HCT116 (cell line): ENCODE measurements at regions not wholly inside any gene's neighbourhood (a gene's known extent, or its start where the extent isn't known, plus 50 kb on each side); places are given as distances from the start of the nearest gene placed in this dataset.

ENCODE experiments used
- ATAC-seq: fragments of 200-7000 bp; cut with Tn5 transposase; 2 replicates; pipeline ENCODE4 v1.9.1; 2020; ENCODE audit warnings: mild to moderate bottlenecking, moderate library complexity
- BruUV-seq: library from RNA; stranded (reverse); fragments of 400-500 nt; replicated peaks from 2 replicates; lab custom pipeline; 2021; lab: Mats Ljungman, UMichigan
- CTCF ChIA-PET: fragments of 300-600 bp; sonication (Branson Sonifier 250); formaldehyde crosslinking; loops from one replicate; lab custom pipeline; 2021; ENCODE audit warnings: antibody characterized with exemption; lab: Charles Lee
- POLR2A ChIA-PET: fragments of 300-600, 350-600 bp; sonication (Branson Sonifier 250); formaldehyde crosslinking; loops from one replicate; lab custom pipeline; 2021; ENCODE audit warnings: antibody characterized with exemption; lab: Charles Lee
- RAD21 ChIA-PET, 2 experiments: fragments of 300-600 bp; sonication (Branson Sonifier 250); formaldehyde crosslinking; loops; one replicate each; lab custom pipeline; 2023; ENCODE audit warnings: low total read pairs in 2 of 2; ENCODE audit not compliant: uncharacterized antibody in 2 of 2, unreplicated experiment in 2 of 2, low non-redundant PET in 1 of 2; lab: Charles Lee
- DNase-seq: peaks from one replicate; pipeline ENCODE4 v3.0.0-alpha.2; 2010; ENCODE audit warnings: low read depth, low spot score
- H2AFZ ChIP-seq: fragments of 200-600 bp; shearing (Covaris generic), sonication (generic); 2 replicates; pipeline ENCODE4 v1.6.1; 2017; ENCODE audit warnings: low read depth, mixed run types, mixed read lengths, antibody characterized with exemption, low read length; ENCODE audit not compliant: poor library complexity, severe bottlenecking
- H3K27ac ChIP-seq: 2 replicates; pipeline ENCODE4 v1.5.1; 2012; ENCODE audit warnings: low read depth, low read length
- H3K27me3 ChIP-seq: fragments of 200-600 bp; sonication (generic); 2 replicates; pipeline ENCODE4 v1.6.1; 2016; ENCODE audit warnings: mixed run types, low read length, mixed read lengths; ENCODE audit not compliant: insufficient read depth
- H3K36me3 ChIP-seq, 2 experiments: fragments of 200-500 bp in 1 of 2; fragments of 200-600 bp in 1 of 2; sonication (Bioruptor generic) in 1 of 2; sonication (generic) in 1 of 2; 2 replicates each; pipeline versions ENCODE4 v1.5.1 to v1.6.1; 2014 to 2016; ENCODE audit warnings: low read length in 2 of 2, inconsistent platforms in 1 of 2, mixed read lengths in 1 of 2, mixed run types in 1 of 2; ENCODE audit not compliant: insufficient read depth in 2 of 2, control insufficient read depth in 1 of 2
- H3K4me1 ChIP-seq, 2 experiments: fragments of 200-600 bp in 1 of 2; sonication (generic) in 1 of 2; 2 replicates each; pipeline versions ENCODE4 v1.5.1 to v1.6.1; 2012 to 2017; ENCODE audit warnings: low read length in 2 of 2, inconsistent platforms in 1 of 2, mild to moderate bottlenecking in 1 of 2, mixed read lengths in 1 of 2, mixed run types in 1 of 2, moderate library complexity in 1 of 2; ENCODE audit not compliant: insufficient read depth in 2 of 2, control insufficient read depth in 1 of 2
- H3K4me2 ChIP-seq: fragments of 200-600 bp; sonication (generic); 2 replicates; pipeline ENCODE4 v1.6.1; 2017; ENCODE audit warnings: mixed run types, low read length, mixed read lengths
- H3K4me3 ChIP-seq, 2 experiments: fragments of 200-600 bp in 1 of 2; sonication (generic) in 1 of 2; replicated peaks in 1 of 2; 2 replicates each; pipeline ENCODE4 v1.5.1; 2011 to 2016; ENCODE audit warnings: low read length in 2 of 2, control low read depth in 1 of 2, low read depth in 1 of 2, mild to moderate bottlenecking in 1 of 2, mixed read lengths in 1 of 2, mixed run types in 1 of 2
- H3K79me2 ChIP-seq: fragments of 200-600 bp; sonication (generic); 2 replicates; pipeline ENCODE4 v1.6.1; 2017; ENCODE audit warnings: mild to moderate bottlenecking, mixed run types, low read length, moderate library complexity, mixed read lengths; ENCODE audit not compliant: insufficient read depth
- H3K9ac ChIP-seq: fragments of 200-600 bp; sonication (generic); 2 replicates; pipeline ENCODE4 v1.6.1; 2016; ENCODE audit warnings: low read length, mixed read lengths
- H3K9me2 ChIP-seq: fragments of 200-600 bp; sonication (generic), shearing (Covaris generic); 2 replicates; pipeline ENCODE4 v1.6.1; 2017; ENCODE audit warnings: mixed run types, mild to moderate bottlenecking, moderate library complexity; ENCODE audit not compliant: insufficient read depth
- H3K9me3 ChIP-seq, 2 experiments: fragments of 200-500 bp in 1 of 2; fragments of 200-600 bp in 1 of 2; sonication (Bioruptor generic) in 1 of 2; sonication (generic) in 1 of 2; 2 replicates each; pipeline ENCODE4 v1.6.1; 2014 to 2017; ENCODE audit warnings: low read length in 2 of 2, mixed read lengths in 2 of 2, inconsistent platforms in 1 of 2, low read depth in 1 of 2, mild to moderate bottlenecking in 1 of 2, mixed run types in 1 of 2, moderate library complexity in 1 of 2; ENCODE audit not compliant: control insufficient read depth in 1 of 2, insufficient read depth in 1 of 2
- H4K20me1 ChIP-seq: fragments of 200-600 bp; sonication (generic), shearing (Covaris generic); 2 replicates; pipeline ENCODE4 v1.6.1; 2017; ENCODE audit warnings: mixed run types, mild to moderate bottlenecking, moderate library complexity; ENCODE audit not compliant: insufficient read depth
- EZH2 ChIP-seq: fragments of 200-600 bp; sonication (generic); IDR thresholded peaks from 2 replicates; pipeline ENCODE4 v1.6.1; 2017; ENCODE audit warnings: antibody characterized with exemption, mixed run types
- POLR2AphosphoS5 ChIP-seq: IDR thresholded peaks from 2 replicates; pipeline ENCODE4 v1.6.1; 2011; ENCODE audit warnings: mild to moderate bottlenecking, low read depth, low read length, moderate library complexity
- REST ChIP-seq: IDR thresholded peaks from 2 replicates; pipeline ENCODE4 v1.6.1; 2012; ENCODE audit warnings: low read depth
- YY1 ChIP-seq: IDR thresholded peaks from 2 replicates; pipeline ENCODE4 v1.6.1; 2011; ENCODE audit warnings: low read length, low read depth, moderate library complexity, mild to moderate bottlenecking; ENCODE audit not compliant: insufficient replicate concordance; ENCODE audit errors: extremely low read depth
- ZFX ChIP-seq: fragments of 450-650 bp; IDR thresholded peaks from 2 replicates; pipeline ENCODE4 v1.6.1; 2017
- ZNF274 ChIP-seq: fragments of 200-500 bp; sonication (Bioruptor generic); IDR thresholded peaks from 2 replicates; pipeline ENCODE4 v1.6.1; 2014; ENCODE audit warnings: mild to moderate bottlenecking, low read depth, low read length, inconsistent platforms
- intact Hi-C: fragments of 100-400 bp; cut with micrococcal nuclease; formaldehyde crosslinking; loops from 2 replicates; pipeline ENCODE4 v1.10.0; 2022
- TF ChIP-seq, protein P1 (sequence below), 3 experiments: fragments of 200-600 bp in 1 of 3; sonication (generic) in 1 of 3; IDR thresholded peaks in 2 of 3; conservative IDR thresholded peaks in 1 of 3; 2 replicates each; pipeline ENCODE4 v1.5.1; 2012 to 2017; ENCODE audit warnings: low read depth in 2 of 3, low read length in 2 of 3, antibody characterized with exemption in 1 of 3, borderline replicate concordance in 1 of 3, control low read depth in 1 of 3, mild to moderate bottlenecking in 1 of 3, mixed read lengths in 1 of 3, mixed run types in 1 of 3, moderate library complexity in 1 of 3; ENCODE audit not compliant: insufficient read depth in 1 of 3

DNA sequence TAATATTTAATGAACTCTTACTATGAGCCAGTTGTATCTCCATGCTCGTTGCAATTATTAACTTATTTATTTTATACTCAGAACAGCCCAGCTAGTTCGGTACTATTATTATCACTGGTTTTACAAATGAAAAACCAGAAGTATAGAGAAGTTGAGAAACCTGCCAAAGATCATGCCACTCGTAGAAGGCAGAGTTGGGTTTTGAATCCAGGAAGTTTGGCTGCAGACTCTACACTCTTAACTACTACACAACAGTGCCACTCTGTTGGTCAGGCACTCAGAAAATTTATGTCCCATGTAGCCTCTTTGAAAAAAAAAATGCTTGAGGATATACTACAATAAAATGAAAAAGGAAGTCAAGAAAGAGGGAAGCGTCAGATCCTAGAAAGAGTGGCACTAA lies 71.5 kb upstream of the ARID2 start:
- H4K20me1 ChIP-seq: no peaks in the 10 kb centered on the region
- no peaks in the 10 kb centered on the region for H3K27me3 ChIP-seq
- H3K27ac ChIP-seq: no peak overlapping the region
- no peaks in the 10 kb centered on the region for H3K36me3 ChIP-seq
- H3K9ac ChIP-seq: no peak overlapping the region
- ChIA-PET RAD21 (no interaction called here), POLR2A (no interaction called here), CTCF (no interaction called here)
- H3K9me3 ChIP-seq: no peaks in the 10 kb centered on the region
- intact Hi-C loops: no loop called here
- DNase-seq (no peak), ATAC-seq (no peak)
- H3K4me1 ChIP-seq: peaks cover 0 to 13% of the 10 kb centered on the region in 2 experiments; a peak in 2 of 4 replicates
- no TSS peak for BruUV-seq
- H3K4me3 ChIP-seq: no peak overlapping the region
- H3K9me2 ChIP-seq: no peaks in the 10 kb centered on the region
- no peak overlapping the region for H3K4me2 ChIP-seq
- H3K79me2 ChIP-seq: no peaks in the 10 kb centered on the region
- H2AFZ ChIP-seq: no peak overlapping the region
- TF ChIP-seq POLR2AphosphoS5 (no peak), YY1 (no peak), EZH2 (no peak), ZNF274 (no peak), REST (no peak), ZFX (no peak)
- TF ChIP-seq, protein P1, sequence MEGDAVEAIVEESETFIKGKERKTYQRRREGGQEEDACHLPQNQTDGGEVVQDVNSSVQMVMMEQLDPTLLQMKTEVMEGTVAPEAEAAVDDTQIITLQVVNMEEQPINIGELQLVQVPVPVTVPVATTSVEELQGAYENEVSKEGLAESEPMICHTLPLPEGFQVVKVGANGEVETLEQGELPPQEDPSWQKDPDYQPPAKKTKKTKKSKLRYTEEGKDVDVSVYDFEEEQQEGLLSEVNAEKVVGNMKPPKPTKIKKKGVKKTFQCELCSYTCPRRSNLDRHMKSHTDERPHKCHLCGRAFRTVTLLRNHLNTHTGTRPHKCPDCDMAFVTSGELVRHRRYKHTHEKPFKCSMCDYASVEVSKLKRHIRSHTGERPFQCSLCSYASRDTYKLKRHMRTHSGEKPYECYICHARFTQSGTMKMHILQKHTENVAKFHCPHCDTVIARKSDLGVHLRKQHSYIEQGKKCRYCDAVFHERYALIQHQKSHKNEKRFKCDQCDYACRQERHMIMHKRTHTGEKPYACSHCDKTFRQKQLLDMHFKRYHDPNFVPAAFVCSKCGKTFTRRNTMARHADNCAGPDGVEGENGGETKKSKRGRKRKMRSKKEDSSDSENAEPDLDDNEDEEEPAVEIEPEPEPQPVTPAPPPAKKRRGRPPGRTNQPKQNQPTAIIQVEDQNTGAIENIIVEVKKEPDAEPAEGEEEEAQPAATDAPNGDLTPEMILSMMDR (IDR thresholded peaks at IDR 0.05 in 2 of 3, conservative IDR thresholded peaks at IDR 0.05 in 1 of 3; ENCODE audit: borderline replicate concordance in 1 of 3, insufficient read depth in 1 of 3, low read depth in 2 of 3, low read length in 2 of 3): no peak
- TF ChIP-seq, all 23 proteins: peak for 0
